GM21723 (cell line): ENCODE measurements at regions not wholly inside any gene's neighbourhood (a gene's known extent, or its start where the extent isn't known, plus 50 kb on each side); places are given as distances from the start of the nearest gene placed in this dataset.
"Not testable (repeated sequence)": the region's sequence is repeated elsewhere in the genome, so short reads cannot be mapped to it uniquely, and the experiment has no call there.

Source experiments
- ATAC-seq: cut with Tn5 transposase; IDR thresholded peaks from one replicate; pipeline ENCODE4 v1.9.1; 2021; ENCODE audit warnings: mild to moderate bottlenecking, moderate library complexity; ENCODE audit not compliant: unreplicated experiment

DNA sequence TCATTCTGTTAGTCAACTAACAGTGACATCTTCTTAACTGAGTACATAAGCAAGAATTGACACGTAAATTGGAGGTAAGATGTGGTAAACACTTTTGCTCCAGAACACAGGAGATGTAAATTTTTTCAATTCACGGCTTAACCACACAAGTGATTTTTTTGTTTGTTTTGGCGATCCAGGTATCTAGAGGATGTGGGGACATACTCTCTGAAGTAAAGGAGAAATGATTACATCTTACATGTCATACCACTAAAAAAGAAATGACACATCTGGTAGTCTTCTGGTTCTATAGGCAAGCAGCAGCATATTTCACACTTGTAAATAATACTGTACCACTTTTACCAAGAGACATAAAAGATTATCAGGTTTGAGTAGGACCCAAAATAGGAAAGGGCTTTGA is 200.3 kb upstream of the ZWINT start:
- no peak for ATAC-seq

- ATAC-seq: no peak
Measured at GRCh38 chr10:56551037-56551436, 190.0 kb upstream of the ZWINT start.

DNA sequence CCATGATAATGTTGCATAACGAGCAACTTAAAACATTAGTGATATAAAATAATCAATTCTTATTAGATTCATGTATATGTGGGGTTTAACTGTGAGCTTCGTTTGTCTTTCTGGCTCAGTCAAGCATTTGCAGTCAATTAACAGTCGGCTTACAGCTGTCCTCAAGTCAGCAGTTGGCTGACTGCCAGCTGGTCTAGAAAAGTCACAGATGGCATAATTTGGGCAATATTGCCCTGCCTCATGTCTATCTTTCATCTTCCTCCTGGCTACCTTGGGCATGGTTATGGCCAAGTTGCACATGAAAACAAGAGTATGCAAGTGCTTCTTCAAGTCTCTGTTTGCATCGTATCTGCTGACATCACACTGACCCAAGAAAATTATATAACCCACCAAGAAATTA is 186.1 kb upstream of the ZWINT start:
- ATAC-seq: no peak

DNA sequence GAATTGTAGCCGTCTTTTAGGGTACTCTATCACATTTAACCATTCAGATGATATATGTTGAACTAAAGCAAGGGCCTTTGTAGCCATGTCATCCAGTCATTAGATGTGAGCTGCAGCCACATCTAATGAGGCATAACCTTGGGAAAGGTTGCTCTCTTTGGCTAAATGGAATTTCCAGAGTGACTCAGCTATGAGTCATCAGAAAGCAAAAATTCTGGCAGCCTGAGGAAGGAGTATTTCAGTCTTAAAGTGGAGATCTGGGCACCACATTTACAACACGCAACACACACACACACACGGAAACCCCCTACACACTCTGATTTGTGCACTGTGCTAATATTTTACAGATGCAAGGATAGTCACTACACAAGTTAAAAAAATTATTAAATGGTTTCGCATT is 176.9 kb upstream of the ZWINT start:
- ATAC-seq: no peak

DNA sequence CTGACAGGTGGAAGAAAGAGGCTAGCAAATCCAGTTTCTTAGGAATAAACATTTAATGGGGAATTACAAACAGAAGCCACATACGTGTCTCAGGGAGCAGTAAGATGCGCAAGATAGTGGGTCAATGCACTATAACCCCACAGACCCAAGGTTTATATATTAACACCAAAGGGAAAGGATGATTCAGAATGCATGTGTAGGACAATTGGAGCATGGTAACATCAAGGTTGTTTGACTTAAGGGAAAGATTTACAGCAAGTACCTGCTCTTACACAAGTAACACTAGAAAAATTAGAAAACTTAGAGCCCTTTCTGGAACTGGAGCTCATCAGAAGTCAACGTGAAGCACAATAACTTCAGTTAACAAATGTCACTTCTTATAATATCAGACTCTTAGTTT is 161.1 kb upstream of the ZWINT start:
- ATAC-seq: no peak

DNA sequence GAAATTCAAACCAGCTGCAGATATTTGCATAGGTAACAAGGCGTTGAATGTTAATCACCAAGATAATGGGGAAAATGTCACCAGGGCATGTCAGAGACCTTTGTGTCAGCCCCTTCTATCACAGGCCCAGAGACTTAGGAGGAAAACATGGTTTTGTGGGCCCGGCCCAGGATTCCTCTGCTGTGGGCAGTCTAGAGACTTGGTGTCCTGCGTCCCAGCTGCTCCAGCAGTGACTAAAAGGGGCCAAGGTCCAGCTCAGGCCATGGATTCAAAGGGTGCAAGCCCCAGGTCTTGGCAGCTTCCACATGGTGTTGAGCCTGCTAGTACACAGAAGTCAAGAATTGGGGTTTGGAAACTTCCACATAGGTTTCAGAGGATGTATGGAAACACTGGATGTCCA is 147.5 kb upstream of the ZWINT start:
- ATAC-seq: no peak

DNA sequence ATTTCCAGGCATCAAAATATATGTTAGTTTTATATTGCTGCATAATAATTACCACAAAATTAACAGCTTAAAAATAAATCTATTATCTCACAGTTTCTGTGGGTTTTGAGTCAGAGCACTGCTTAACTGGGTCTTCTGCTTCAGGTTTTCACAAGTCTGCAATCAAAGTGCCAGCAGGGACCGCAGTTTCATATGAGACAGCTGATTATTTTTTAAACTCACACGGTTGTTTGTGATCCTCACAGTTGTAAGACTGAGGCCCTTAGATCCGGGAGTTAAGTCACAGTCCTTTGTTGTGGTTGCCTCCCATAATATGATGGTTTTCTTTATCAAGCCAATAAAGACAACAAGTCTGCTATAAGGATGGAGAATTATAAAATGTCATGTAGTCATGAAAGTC is 146.0 kb upstream of the ZWINT start:
- ATAC-seq: no peak

DNA sequence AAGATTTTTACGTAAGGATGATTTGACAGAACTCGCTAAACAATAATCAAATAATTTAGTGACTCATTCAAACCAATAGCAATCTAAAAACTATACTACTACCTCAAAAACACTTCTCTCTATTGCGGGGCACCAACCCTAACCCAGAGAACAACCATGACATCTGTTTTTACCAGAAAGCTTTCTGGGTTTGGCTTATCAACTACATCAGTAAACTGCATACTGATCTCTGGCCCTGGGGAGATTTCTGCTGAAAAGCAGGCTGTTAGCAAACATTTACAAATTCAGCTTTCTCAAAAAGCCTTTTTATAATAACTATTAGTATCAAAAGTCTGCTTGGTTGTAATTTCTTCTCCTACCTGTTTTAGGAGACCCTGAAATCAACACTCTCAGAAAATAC is 144.5 kb upstream of the ZWINT start:
- no peak for ATAC-seq

DNA sequence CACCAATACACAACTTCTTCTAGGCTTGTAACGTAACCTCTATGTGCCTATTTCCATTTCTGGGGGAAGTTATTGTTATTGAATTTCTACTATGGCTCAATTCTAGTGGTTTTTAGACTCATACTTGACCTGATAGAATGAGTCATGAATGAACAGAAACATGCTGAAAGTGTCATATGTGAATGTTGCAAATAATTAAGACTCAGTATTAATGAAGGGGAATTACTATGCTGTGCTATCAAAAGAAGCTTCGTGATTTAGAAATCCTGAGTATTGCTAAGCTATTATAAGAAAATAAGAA is 135.1 kb upstream of the ZWINT start:
- ATAC-seq: no peak

- no peak for ATAC-seq
Measured at GRCh38 chr10:56487746-56488145, 126.7 kb upstream of the ZWINT start.

DNA sequence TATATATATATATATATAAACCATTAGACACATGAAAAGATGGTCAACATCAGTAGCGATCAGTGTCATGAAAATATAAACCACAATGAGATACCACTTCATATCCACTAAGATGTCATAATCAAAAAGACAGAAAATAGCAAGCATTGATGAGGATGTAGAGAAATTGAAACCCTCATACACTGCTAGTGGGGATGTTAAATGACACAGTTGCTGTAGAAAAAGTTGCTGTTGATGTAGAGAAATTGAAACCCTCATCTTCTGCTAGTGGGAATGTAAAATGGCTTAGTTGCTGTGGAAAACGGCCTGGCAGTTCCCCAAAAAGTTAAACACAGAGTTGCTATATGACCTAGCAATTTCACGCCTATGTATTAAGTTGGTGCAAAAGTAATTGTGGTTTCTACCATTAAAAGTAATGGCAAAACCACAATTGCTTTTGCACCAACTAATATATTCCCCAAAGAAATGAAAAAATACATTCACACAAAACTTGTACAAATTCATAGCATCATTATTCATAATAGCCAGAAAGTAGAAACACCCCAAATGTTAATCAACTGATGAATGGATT is 120.5 kb upstream of the ZWINT start:
- ATAC-seq: no peak

- ATAC-seq: no peak
Measured at GRCh38 chr10:56472978-56473377, 111.9 kb upstream of the ZWINT start.

DNA sequence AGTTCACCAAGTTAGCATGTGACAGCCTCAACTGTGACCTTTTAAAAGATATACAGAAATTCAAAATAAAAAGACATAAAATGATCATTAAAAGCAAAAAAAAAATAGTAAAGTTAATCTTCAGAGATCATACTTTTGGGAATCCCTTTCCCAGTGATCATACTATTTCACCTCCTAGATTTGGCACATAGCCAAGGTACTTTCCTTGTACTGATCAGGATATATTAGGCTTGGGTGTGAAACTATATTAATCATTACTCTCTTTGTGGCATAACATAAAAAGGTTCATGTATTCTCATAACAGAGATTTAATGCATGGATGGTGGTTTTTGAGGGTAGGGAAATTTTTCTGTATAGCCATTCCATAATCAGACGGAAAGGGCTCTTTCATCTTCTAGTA is 109.6 kb upstream of the ZWINT start:
- ATAC-seq: no peak

DNA sequence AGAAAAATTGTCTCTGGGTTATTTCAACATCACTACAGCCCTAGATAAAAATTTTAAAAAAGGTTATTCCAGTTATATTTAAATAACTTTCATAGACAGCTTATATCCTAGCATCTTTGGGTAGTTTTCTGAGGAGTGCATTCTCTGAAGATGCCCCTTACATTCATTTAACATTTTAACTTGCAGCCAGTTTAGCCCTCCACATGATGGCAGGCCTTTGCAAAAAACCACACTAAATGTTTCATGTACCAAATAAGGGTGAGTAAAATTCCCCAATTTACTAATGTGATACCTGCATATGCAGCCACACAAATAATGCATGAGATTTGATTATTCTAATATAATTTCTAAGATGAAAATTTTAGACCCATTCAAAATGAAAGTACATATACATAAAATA is 108.4 kb upstream of the ZWINT start:
- ATAC-seq: no peak

DNA sequence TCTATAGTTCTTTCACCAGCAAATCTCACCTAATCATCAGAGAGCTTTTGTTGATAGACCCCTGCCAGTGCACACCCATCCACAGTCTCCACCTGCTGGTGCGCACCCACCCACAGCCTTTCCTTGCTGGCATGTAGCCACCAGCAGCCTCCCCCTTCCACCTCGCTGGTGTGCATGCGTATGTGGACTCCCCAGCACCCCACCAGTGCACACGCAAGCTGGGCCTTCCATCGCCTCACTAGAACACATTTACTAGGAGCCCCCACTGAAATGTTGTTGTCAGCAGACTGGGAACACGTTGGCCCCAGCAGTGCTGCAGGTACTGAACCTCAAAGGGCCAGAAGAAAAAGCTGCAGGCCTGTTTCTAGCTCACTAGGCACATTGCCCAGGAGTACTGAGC is 104.9 kb upstream of the ZWINT start:
- no peak for ATAC-seq

- ATAC-seq: no peak
Measured at GRCh38 chr10:56449770-56450169, 88.7 kb upstream of the ZWINT start.

GRCh38 chr10:56447613-56448012 is 86.6 kb upstream of the ZWINT start:
- not testable (repeated sequence) for ATAC-seq

- ATAC-seq: not testable (repeated sequence)
Measured at GRCh38 chr10:56441337-56441736, 80.3 kb upstream of the ZWINT start.
